Heart left ventricle (tissue), 16 donors: ENCODE measurements at regions not wholly inside any gene's neighbourhood (a gene's known extent, or its start where the extent isn't known, plus 50 kb on each side); places are given as distances from the start of the nearest gene placed in this dataset.

ENCODE experiments used
- ATAC-seq, 4 donors: fragments of 200-7000 bp; cut with Tn5 transposase; one replicate each; pipeline ENCODE4 v1.9.1; 2020 to 2022; ENCODE audit warnings: moderate library complexity in 4 of 4, mild to moderate bottlenecking in 3 of 4, moderate number of reproducible peaks in 1 of 4
- DNase-seq, 5 donors: peaks; one replicate each; pipeline ENCODE4 v3.0.0-alpha.2; 2020
- H3K27ac ChIP-seq, 12 donors: fragments of 200-600 bp; sonication (generic) in 4 of 12; one replicate each; pipeline versions ENCODE4 v1.5.0 to v1.8.0; 2016 to 2022; ENCODE audit warnings: mild to moderate bottlenecking in 2 of 12
- H3K27me3 ChIP-seq, 9 donors: fragments of 200-600 bp; sonication (generic) in 2 of 9; one replicate each; pipeline versions ENCODE4 v1.5.1 to v1.8.0; 2016 to 2022; ENCODE audit warnings: mild to moderate bottlenecking in 3 of 9
- H3K36me3 ChIP-seq, 9 donors: fragments of 200-600 bp; sonication (generic) in 2 of 9; one replicate each; pipeline versions ENCODE4 v1.5.0 to v1.8.0; 2018 to 2022; ENCODE audit warnings: mild to moderate bottlenecking in 2 of 9
- H3K4me1 ChIP-seq, 12 donors: fragments of 200-600 bp; sonication (generic) in 4 of 12; one replicate each; pipeline versions ENCODE4 v1.5.0 to v1.8.0; 2016 to 2022; ENCODE audit warnings: mild to moderate bottlenecking in 3 of 12
- H3K4me3 ChIP-seq, 12 donors: fragments of 200-600 bp; sonication (generic) in 4 of 12; one replicate each; pipeline versions ENCODE4 v1.5.0 to v1.8.0; 2017 to 2022; ENCODE audit warnings: mild to moderate bottlenecking in 9 of 12, moderate library complexity in 4 of 12
- H3K9me3 ChIP-seq, 12 donors: fragments of 200-600 bp; sonication (generic) in 4 of 12; one replicate each; pipeline versions ENCODE4 v1.5.0 to v1.8.0; 2016 to 2022; ENCODE audit warnings: mild to moderate bottlenecking in 1 of 12
- POLR2A ChIP-seq, 2 donors: fragments of 450-650 bp; IDR thresholded peaks; one replicate each; pipeline ENCODE4 v1.6.1; 2017; ENCODE audit warnings: antibody characterized with exemption in 2 of 2, mild to moderate bottlenecking in 2 of 2, moderate library complexity in 2 of 2
- WGBS, 4 donors: extraction: QIAGEN DNeasy Blood & Tissue Kit in 2 of 4; methylation state at CpG; one replicate each; pipeline versions ENCODE4 v1.1.5 to v1.1.7; 2013 to 2018; 5-methylcytosine and 5-hydroxymethylcytosine counted together
- intact Hi-C, 10 donors: fragments of 100-400 bp; cut with DNase I; formaldehyde crosslinking; loops; one replicate each; pipeline versions ENCODE4 v1.11.1 to v1.14.2; 2022
- TF ChIP-seq, protein P1 (sequence below), 12 donors: fragments of 200-600 bp; sonication (generic) in 4 of 12; IDR thresholded peaks; one replicate each; pipeline versions ENCODE4 v1.5.0 to v1.8.0; 2018 to 2022; ENCODE audit warnings: antibody characterized with exemption in 12 of 12, mild to moderate bottlenecking in 5 of 12
- donor health status: ischemic (EF 13 %, LVEDD 7.1; RV severe dilation, severe dysfunction).
- donor health status: healthy with polysubstance abuse.
- donor health status: DM: no; HTN: yes; CAD: no.
- donor health status: DM: no; HTN: no; CAD: no.
- donor health status: ischemic (EF 25% LVEDD 6.9; RV normal size, moderate dysfunction).
- donor health status: ischemic (EF 25% LVEDD 5.7; RV mildly dilated, moderate dysfunction).
- donor health status: healthy.
- donor health status: DM: yes; HTN: yes; CAD: no.
- donor health status: ischemic (EF 35%, LVEDD 5.7; RV mildly dilated, moderate dysfunction).
- donor health status: nonischemic (EF 11% LVEDD 7.7; RV severe dilation, severe dysfunction).
- donor health status: DM: yes; HTN: yes; CAD: no.
- donor health status: PGD.
- donor health status: ischemic (EF 29% LVEDD 5.4; RV normal size, mild dysfunction).
- donor health status: nonischemic (EF 23%, LVEDD 6.1; RV moderate dilation, normal function).

DNA sequence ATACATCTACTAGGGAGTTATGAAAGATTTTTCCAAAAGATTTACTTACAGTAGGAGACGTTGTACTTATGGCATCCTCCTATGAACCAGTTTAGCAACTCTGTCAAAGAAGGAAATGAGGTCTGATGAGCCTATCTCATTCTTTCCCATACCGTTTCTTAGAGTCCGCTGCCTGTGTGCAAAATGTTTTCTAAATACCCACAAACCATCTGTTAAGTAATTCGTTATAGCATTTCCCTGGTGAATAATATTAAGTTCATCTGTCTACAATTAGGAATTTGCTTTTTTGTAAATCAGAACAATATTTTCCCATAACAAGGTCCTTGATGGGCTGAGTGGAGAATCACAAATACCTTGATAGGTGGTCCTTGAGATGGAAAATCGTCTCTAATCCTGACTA is 178.8 kb upstream of the TMTC4 start:
- H3K36me3 ChIP-seq, result no peaks in the 10 kb centered on the region
- H3K27me3 ChIP-seq, result no peaks in the 10 kb centered on the region
- intact Hi-C loops, result no loop called here
- no peak for TF ChIP-seq POLR2A (IDR thresholded peaks at IDR 0.05)
- TF ChIP-seq, protein P1, sequence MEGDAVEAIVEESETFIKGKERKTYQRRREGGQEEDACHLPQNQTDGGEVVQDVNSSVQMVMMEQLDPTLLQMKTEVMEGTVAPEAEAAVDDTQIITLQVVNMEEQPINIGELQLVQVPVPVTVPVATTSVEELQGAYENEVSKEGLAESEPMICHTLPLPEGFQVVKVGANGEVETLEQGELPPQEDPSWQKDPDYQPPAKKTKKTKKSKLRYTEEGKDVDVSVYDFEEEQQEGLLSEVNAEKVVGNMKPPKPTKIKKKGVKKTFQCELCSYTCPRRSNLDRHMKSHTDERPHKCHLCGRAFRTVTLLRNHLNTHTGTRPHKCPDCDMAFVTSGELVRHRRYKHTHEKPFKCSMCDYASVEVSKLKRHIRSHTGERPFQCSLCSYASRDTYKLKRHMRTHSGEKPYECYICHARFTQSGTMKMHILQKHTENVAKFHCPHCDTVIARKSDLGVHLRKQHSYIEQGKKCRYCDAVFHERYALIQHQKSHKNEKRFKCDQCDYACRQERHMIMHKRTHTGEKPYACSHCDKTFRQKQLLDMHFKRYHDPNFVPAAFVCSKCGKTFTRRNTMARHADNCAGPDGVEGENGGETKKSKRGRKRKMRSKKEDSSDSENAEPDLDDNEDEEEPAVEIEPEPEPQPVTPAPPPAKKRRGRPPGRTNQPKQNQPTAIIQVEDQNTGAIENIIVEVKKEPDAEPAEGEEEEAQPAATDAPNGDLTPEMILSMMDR (IDR thresholded peaks at IDR 0.05), result no peak
- H3K27ac ChIP-seq, result no peak overlapping the region
- no peaks in the 10 kb centered on the region for H3K9me3 ChIP-seq
- no peak overlapping the region for H3K4me3 ChIP-seq
- no peak for ATAC-seq
- DNase-seq, result no peak
- WGBS, 4 donors, result 62 to 78% (median 72%) methylated on average over 5 of the region's 5 CpGs
- no peaks in the 10 kb centered on the region for H3K4me1 ChIP-seq

DNA sequence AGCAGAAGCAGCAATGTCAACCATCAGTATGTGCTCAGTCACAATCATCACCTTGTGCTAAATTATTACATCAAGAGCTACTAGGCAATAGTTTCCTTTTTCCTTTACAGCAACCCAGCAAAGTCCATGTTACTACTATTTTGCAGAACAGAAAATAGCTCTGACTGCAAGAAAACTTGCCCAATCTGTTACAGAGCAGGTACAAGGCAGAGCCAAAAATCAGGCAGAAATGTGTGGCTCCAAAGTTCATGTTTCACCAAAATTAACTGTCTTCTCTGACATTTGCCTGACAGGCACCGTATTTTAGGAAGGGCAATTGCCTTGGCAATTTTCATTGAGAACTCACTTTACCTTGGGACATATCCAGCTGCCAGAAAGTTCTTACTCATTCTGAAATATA is 177.6 kb upstream of the TMTC4 start:
- Histone ChIP-seq H3K9me3 (no peaks in the 10 kb centered on the region), H3K4me1 (no peaks in the 10 kb centered on the region), H3K36me3 (no peaks in the 10 kb centered on the region), H3K4me3 (no peak overlapping the region), H3K27me3 (no peaks in the 10 kb centered on the region), H3K27ac (no peak overlapping the region)
- intact Hi-C loops, result no loop called here
- TF ChIP-seq, protein P1 (IDR thresholded peaks at IDR 0.05), result no peak
- TF ChIP-seq POLR2A (IDR thresholded peaks at IDR 0.05), result no peak
- 78 to 100% (median 87%) methylated on average over 1 of the region's 1 CpG for WGBS, 4 donors
- DNase-seq, result no peak
- no peak for ATAC-seq

- H3K27me3 ChIP-seq, result no peaks in the 10 kb centered on the region
- DNase-seq (no peak), ATAC-seq (no peak)
- no peaks in the 10 kb centered on the region for H3K36me3 ChIP-seq
- no peaks in the 10 kb centered on the region for H3K4me1 ChIP-seq
- TF ChIP-seq, protein P1 (IDR thresholded peaks at IDR 0.05), result no peak
- no peak for TF ChIP-seq POLR2A (IDR thresholded peaks at IDR 0.05)
- H3K9me3 ChIP-seq, result no peaks in the 10 kb centered on the region
- H3K4me3 ChIP-seq, result no peak overlapping the region
- intact Hi-C loops, result no loop called here
- 85 to 92% (median 89%) methylated on average over 6 of the region's 6 CpGs for WGBS, 4 donors
- H3K27ac ChIP-seq, result no peak overlapping the region
Observed at GRCh38 chr13:100848304-100848703, 173.7 kb upstream of the TMTC4 start.

DNA sequence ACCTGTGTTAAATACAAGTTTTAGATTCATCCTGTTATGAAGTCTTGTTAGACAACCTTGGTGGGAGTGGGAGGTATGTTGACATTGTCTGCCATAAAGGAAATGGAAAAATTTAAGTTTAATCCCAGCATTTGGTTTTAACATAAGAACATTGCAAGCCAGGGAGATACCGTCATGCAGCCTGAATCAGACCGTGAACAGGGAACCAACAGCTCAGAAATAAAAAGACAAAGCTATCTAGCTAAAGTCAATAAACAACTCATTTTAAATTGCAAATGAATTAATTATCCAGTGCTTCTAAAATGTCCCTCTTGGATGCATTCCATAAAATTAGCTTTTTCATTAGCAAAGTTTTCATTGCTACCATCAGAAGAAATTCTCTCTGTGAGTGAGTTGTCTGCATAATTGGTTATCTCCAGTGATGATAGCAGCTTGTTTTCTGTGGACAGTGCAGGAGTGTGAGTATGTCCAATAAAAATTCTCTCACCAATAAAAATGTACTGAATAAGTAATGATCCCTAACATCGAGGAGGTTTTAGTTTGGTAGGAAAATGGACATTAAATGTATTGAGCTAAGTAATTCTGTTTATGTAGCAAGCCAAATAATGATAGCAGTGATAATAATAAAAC is 170.6 kb upstream of the TMTC4 start:
- TF ChIP-seq POLR2A (IDR thresholded peaks at IDR 0.05), result no peak
- TF ChIP-seq, protein P1 (IDR thresholded peaks at IDR 0.05), result no peak
- no peaks in the 10 kb centered on the region for H3K9me3 ChIP-seq
- H3K4me1 ChIP-seq, result no peaks in the 10 kb centered on the region
- no peaks in the 10 kb centered on the region for H3K27me3 ChIP-seq
- 67 to 81% (median 72%) methylated on average over 3 of the region's 3 CpGs for WGBS, 4 donors
- no peak overlapping the region for H3K4me3 ChIP-seq
- ATAC-seq (no peak), DNase-seq (no peak)
- intact Hi-C loops, result no loop called here
- no peaks in the 10 kb centered on the region for H3K36me3 ChIP-seq
- H3K27ac ChIP-seq, result no peak overlapping the region
